Tibial artery (tissue), 4 donors: ENCODE measurements at regions not wholly inside any gene's neighbourhood (a gene's known extent, or its start where the extent isn't known, plus 50 kb on each side); places are given as distances from the start of the nearest gene placed in this dataset.

ENCODE experiments used
- DNase-seq, 2 donors: peaks; one replicate each; pipeline ENCODE4 v3.0.0-alpha.2; 2019
- H3K27ac ChIP-seq, 2 donors: fragments of 200-600 bp; sonication (generic) in 1 of 2; 1 replicate in 1 of 2; 2 replicates in 1 of 2; pipeline ENCODE4 v1.5.1; 2018 to 2019; ENCODE audit warnings: mild to moderate bottlenecking in 1 of 2
- H3K27me3 ChIP-seq, 2 donors: fragments of 200-600 bp; sonication (generic) in 1 of 2; one replicate each; pipeline versions ENCODE4 v1.5.1 to v1.6.0; 2016 to 2019
- H3K36me3 ChIP-seq, 3 donors: fragments of 200-600 bp; sonication (generic) in 2 of 3; one replicate each; pipeline ENCODE4 v1.5.1; 2016 to 2019; ENCODE audit warnings: mild to moderate bottlenecking in 2 of 3
- H3K4me1 ChIP-seq, 4 donors: fragments of 200-600 bp; sonication (generic) in 2 of 4; 1 replicate in 3 of 4; 2 replicates in 1 of 4; pipeline ENCODE4 v1.5.1; 2016 to 2019
- H3K4me3 ChIP-seq, 2 donors: fragments of 200-600 bp; sonication (generic) in 1 of 2; 1 replicate in 1 of 2; 2 replicates in 1 of 2; pipeline ENCODE4 v1.5.1; 2018 to 2019; ENCODE audit warnings: mild to moderate bottlenecking in 2 of 2
- H3K9me3 ChIP-seq, 3 donors: fragments of 200-600 bp; sonication (generic) in 1 of 3; one replicate each; pipeline ENCODE4 v1.5.1; 2016 to 2019
- intact Hi-C: fragments of 100-400 bp; cut with DNase I; formaldehyde crosslinking; loops from one replicate; pipeline ENCODE4 v1.15.0; 2023; ENCODE audit warnings: low total_unique reads
- TF ChIP-seq, protein P1 (sequence below), 2 experiments: fragments of 200-600 bp in 1 of 2; fragments of 450-650 bp in 1 of 2; IDR thresholded peaks; one replicate each; pipeline ENCODE4 v1.5.1; 2017 to 2019; ENCODE audit warnings: antibody characterized with exemption in 2 of 2, mild to moderate bottlenecking in 1 of 2, moderate library complexity in 1 of 2

DNA sequence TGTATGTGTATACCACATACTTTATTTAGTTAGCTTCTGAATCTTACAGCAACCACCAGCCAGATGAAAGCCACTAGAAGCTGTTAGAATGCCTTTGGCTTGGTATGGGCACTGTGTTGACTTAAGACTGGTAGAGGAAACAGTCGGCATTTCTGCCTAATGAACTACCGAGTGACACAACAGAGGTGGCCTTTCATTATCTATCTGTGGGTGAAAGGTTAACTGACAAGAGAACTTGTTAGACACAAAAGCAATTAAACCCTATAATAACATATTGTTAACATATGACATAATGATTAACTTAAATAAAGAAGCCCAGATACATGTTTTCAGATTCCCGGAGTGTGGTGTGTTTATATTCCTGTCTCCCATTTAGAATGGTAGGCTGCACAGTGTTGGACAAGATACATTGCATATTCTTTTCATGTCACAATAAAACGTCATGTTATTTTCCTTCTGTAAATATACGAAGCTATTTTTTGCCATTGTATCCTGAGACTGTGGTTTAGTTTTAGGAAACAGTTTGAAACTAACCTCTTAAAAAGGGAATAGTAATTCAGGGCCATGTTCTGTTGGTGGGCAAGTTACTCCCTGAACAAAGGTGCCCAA, 181.5 kb downstream of the SLIT2 start:
- Histone ChIP-seq H3K9me3 (no peaks in the 10 kb centered on the region), H3K4me1 (no peaks in the 10 kb centered on the region), H3K27ac (no peak overlapping the region), H3K27me3 (no peaks in the 10 kb centered on the region), H3K4me3 (no peak overlapping the region), H3K36me3 (no peaks in the 10 kb centered on the region)
- TF ChIP-seq, protein P1, sequence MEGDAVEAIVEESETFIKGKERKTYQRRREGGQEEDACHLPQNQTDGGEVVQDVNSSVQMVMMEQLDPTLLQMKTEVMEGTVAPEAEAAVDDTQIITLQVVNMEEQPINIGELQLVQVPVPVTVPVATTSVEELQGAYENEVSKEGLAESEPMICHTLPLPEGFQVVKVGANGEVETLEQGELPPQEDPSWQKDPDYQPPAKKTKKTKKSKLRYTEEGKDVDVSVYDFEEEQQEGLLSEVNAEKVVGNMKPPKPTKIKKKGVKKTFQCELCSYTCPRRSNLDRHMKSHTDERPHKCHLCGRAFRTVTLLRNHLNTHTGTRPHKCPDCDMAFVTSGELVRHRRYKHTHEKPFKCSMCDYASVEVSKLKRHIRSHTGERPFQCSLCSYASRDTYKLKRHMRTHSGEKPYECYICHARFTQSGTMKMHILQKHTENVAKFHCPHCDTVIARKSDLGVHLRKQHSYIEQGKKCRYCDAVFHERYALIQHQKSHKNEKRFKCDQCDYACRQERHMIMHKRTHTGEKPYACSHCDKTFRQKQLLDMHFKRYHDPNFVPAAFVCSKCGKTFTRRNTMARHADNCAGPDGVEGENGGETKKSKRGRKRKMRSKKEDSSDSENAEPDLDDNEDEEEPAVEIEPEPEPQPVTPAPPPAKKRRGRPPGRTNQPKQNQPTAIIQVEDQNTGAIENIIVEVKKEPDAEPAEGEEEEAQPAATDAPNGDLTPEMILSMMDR (IDR thresholded peaks at IDR 0.05): no peak
- intact Hi-C loops: no loop called here
- no peak for DNase-seq

DNA sequence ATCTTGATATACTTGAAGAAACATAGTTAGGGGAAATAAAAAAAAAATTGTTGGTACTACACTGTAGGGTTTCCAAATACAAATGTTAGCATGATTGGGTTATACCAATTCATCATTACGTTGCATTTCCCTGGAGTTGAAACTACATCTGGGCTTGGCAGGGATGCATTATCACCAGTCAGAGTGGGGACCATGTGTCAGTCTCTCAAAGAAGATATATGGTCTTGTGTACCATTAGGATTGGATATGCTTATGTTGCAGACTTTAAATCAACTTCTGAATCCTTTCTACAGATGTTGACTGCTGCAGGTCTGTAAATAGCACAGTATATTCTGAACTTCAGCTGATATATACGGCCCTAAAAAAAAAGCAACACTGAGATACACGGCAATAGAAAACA, 188.5 kb downstream of the SLIT2 start:
- Histone ChIP-seq H3K36me3 (no peaks in the 10 kb centered on the region), H3K9me3 (no peaks in the 10 kb centered on the region), H3K4me3 (no peak overlapping the region), H3K27me3 (no peaks in the 10 kb centered on the region), H3K27ac (no peak overlapping the region), H3K4me1 (no peaks in the 10 kb centered on the region)
- intact Hi-C loops: no loop called here
- TF ChIP-seq, protein P1 (IDR thresholded peaks at IDR 0.05): no peak
- DNase-seq: no peak

DNA sequence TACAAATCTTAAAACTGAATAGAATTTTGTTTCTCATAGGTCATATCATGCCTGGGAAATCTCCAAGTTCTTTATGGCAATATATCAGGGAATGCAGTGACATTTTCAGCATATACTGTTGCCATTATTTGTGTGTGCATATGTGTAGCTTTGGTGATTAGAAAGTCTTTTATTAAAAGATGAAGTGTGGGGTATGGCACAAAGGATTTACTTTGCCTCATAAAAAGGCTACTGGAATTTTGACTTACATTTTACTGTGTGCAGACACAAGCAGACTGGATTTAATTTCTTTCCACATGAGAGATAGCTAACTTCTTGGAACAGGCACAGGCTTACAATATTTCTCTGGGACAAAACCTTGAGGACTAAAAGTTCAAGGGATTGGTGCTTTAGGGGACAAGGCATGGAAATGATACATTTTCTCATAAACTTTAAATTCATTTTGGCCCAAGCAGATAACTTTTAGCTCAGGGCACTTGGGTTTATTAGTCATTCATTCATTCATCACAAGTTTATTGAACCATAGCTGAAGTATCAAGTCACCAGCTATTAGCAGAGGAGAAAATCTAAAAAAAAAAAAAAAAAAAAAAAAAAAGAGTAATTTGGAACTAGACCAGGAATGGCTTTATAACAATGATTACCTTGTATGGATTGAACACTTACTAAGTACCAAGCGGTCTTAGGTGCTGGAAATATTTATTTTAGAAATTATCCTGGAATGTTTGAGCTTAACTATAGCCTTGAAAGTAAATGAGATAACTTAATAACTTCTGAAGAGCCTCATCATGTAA, 191.5 kb downstream of the SLIT2 start:
- H3K4me1 ChIP-seq: no peaks in the 10 kb centered on the region
- no peak for DNase-seq
- TF ChIP-seq, protein P1 (IDR thresholded peaks at IDR 0.05): no peak
- H3K27ac ChIP-seq: no peak overlapping the region
- no peak overlapping the region for H3K4me3 ChIP-seq
- H3K36me3 ChIP-seq: no peaks in the 10 kb centered on the region
- intact Hi-C loops: no loop called here
- no peaks in the 10 kb centered on the region for H3K9me3 ChIP-seq
- no peaks in the 10 kb centered on the region for H3K27me3 ChIP-seq

DNA sequence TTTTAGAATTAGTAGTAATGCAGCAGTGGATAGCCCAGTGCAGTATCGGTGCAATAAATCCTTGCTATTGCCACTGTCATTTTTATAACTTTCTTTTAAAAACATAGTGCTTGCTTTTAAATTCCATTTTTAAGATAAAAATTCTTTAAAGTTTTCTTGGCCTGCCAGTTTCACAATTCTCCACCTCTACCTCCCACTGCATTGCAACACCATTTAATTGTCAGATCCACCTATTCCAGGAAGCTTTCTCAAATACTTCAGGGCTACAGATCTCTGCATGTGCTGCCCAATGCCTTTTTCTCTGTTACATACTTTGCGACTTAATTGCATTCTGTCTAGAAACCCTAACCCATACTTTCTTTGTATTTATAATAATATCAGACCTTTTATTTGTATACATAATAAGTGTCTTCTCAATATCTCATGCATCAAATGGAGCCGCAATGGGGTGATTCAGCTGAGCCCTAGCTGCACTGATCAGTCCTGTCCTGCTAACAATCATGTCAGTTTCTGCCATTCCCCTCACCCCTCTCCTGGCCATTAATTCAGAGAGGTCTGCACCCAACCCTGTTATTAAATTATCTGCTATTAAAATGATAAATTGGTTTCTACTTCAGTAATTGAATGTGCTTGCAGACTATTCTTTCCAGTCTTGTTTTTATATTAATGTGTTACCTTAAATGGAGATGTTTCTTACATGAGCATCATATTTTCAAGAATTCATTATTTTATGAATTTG, 193.1 kb downstream of the SLIT2 start:
- intact Hi-C loops: no loop called here
- Histone ChIP-seq H3K27ac (no peak overlapping the region), H3K4me3 (no peak overlapping the region), H3K36me3 (no peaks in the 10 kb centered on the region), H3K27me3 (no peaks in the 10 kb centered on the region), H3K9me3 (no peaks in the 10 kb centered on the region), H3K4me1 (no peaks in the 10 kb centered on the region)
- TF ChIP-seq, protein P1 (IDR thresholded peaks at IDR 0.05): no peak
- no peak for DNase-seq

DNA sequence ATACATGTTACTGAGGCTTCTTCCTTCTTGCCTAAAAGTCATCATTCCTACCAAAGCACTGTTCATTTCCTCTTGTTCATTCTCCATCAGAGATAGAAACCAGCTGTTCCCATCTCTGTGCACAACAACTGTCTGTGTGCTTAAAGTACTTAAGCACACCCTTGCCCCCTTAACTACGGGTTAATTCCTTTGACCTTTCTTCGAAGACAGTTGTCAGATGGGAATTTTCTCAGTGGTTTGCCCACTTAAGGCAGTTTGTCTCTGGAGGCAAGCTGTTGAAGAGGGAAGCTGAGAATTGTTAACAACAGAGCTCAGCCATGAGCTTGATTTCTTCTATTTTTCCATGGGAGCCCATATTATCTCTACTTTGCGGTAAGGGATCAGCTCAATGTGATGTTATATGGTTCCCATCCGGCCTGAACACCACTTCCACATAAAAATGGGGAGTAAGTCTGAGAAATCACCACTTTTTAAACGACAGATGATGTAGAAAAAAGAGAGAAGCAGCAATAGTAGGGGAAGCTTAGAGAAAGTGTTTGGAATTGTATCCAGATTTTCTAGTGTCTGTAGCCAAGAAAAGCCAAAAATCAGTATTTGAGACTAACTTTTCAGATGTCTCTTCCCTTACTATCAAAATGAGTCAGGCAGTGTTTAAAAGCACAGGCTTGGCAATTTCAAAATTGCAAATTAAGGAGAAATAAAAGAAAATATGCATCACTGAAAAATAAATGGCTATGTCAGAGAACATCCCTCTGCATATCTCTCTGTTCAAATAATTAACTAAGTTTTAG, 194.4 kb downstream of the SLIT2 start:
- no peaks in the 10 kb centered on the region for H3K4me1 ChIP-seq
- no peak for DNase-seq

More for the DNA sequence above, 194.4 kb downstream of the SLIT2 start:
- Histone ChIP-seq H3K36me3 (no peaks in the 10 kb centered on the region), H3K9me3 (no peaks in the 10 kb centered on the region), H3K4me3 (no peak overlapping the region), H3K27ac (no peak overlapping the region), H3K27me3 (no peaks in the 10 kb centered on the region)
- TF ChIP-seq, protein P1 (IDR thresholded peaks at IDR 0.05): no peak
- intact Hi-C loops: no loop called here
